Keratinocyte (primary cell): ENCODE measurements at regions not wholly inside any gene's neighbourhood (a gene's known extent, or its start where the extent isn't known, plus 50 kb on each side); places are given as distances from the start of the nearest gene placed in this dataset.

Source experiments
- DNase-seq: peaks from one replicate; pipeline ENCODE4 v3.0.0-alpha.2; 2011; ENCODE audit warnings: low read depth, missing footprints, low spot score
- FAIRE-seq: peaks from 2 replicates; lab custom pipeline; 2011; peaks lifted over from hg19 to GRCh38; lab: Jason Lieb, UNC
- H2AFZ ChIP-seq: 2 replicates; pipeline ENCODE4 v1.6.0; 2012; ENCODE audit warnings: low read length, control low read depth, inconsistent platforms; ENCODE audit not compliant: control insufficient read depth
- H3K27ac ChIP-seq: 2 replicates; pipeline ENCODE4 v1.5.1; 2011; ENCODE audit warnings: low read length; ENCODE audit not compliant: control insufficient read depth, insufficient read depth
- H3K27me3 ChIP-seq: 3 replicates; pipeline ENCODE4 v1.6.0; 2011; ENCODE audit warnings: low read length; ENCODE audit not compliant: control insufficient read depth, insufficient read depth; ENCODE audit errors: extremely low read depth
- H3K36me3 ChIP-seq, 2 experiments: 2 replicates in 1 of 2; 3 replicates in 1 of 2; pipeline ENCODE4 v1.5.1; 2011; ENCODE audit warnings: low read length in 2 of 2, mild to moderate bottlenecking in 1 of 2; ENCODE audit not compliant: control insufficient read depth in 2 of 2, insufficient read depth in 2 of 2; ENCODE audit errors: extremely low read depth in 1 of 2
- H3K4me1 ChIP-seq: 3 replicates; pipeline ENCODE4 v1.5.1; 2011; ENCODE audit warnings: low read length; ENCODE audit not compliant: control insufficient read depth, insufficient read depth; ENCODE audit errors: extremely low read depth
- H3K4me2 ChIP-seq: 3 replicates; pipeline ENCODE4 v1.6.0; 2011; ENCODE audit warnings: low read depth, low read length; ENCODE audit not compliant: control insufficient read depth, insufficient read depth; ENCODE audit errors: extremely low read depth
- H3K4me3 ChIP-seq, 3 experiments: fragments of 200-600 bp in 1 of 3; sonication (generic) in 1 of 3; 2 replicates in 2 of 3; 3 replicates in 1 of 3; pipeline ENCODE4 v1.5.1; 2011 to 2016; ENCODE audit warnings: low read length in 3 of 3, mild to moderate bottlenecking in 3 of 3, control low read depth in 2 of 3, inconsistent platforms in 1 of 3, low read depth in 1 of 3, mixed read lengths in 1 of 3, mixed run types in 1 of 3, moderate library complexity in 1 of 3; ENCODE audit not compliant: control insufficient read depth in 2 of 3, insufficient read depth in 2 of 3; ENCODE audit errors: extremely low read depth in 1 of 3
- H3K79me2 ChIP-seq: 2 replicates; pipeline ENCODE4 v1.6.0; 2012; ENCODE audit warnings: low read length; ENCODE audit not compliant: control insufficient read depth, insufficient read depth
- H3K9ac ChIP-seq: 3 replicates; pipeline ENCODE4 v1.6.0; 2011; ENCODE audit warnings: low read length; ENCODE audit not compliant: control insufficient read depth, insufficient read depth; ENCODE audit errors: extremely low read depth
- H3K9me1 ChIP-seq: 3 replicates; pipeline ENCODE4 v1.6.0; 2011; ENCODE audit warnings: low read length; ENCODE audit not compliant: control insufficient read depth, insufficient read depth; ENCODE audit errors: extremely low read depth
- H3K9me3 ChIP-seq: 2 replicates; pipeline ENCODE4 v1.5.1; 2012; ENCODE audit warnings: low read depth, low read length; ENCODE audit not compliant: control insufficient read depth
- H4K20me1 ChIP-seq: 3 replicates; pipeline ENCODE4 v1.6.0; 2011; ENCODE audit warnings: low read length; ENCODE audit not compliant: control insufficient read depth, insufficient read depth; ENCODE audit errors: extremely low read depth
- EZH2 ChIP-seq: IDR thresholded peaks from one replicate; pipeline ENCODE4 v1.6.1; 2012; ENCODE audit warnings: inconsistent platforms, mild to moderate bottlenecking, low read length, moderate library complexity
- dilution Hi-C: fragments of 300-500 bp; cut with MboI; formaldehyde crosslinking; loops from one replicate; pipeline ENCODE4 v1.7.0; 2020; ENCODE audit warnings: low sequenced_read_pairs; ENCODE audit not compliant: extremely low pct_ligation_motif_present
- TF ChIP-seq, protein P1 (sequence below), 3 experiments: IDR thresholded peaks in 1 of 3; conservative IDR thresholded peaks in 1 of 3; optimal IDR thresholded peaks in 1 of 3; 2 replicates in 2 of 3; 3 replicates in 1 of 3; pipeline versions ENCODE3 to v1.5.1; 2011; ENCODE audit warnings: low read length in 3 of 3, mild to moderate bottlenecking in 3 of 3, moderate library complexity in 2 of 3, control low read depth in 1 of 3, inconsistent platforms in 1 of 3; ENCODE audit not compliant: insufficient read depth in 2 of 3; ENCODE audit errors: extremely low read depth in 1 of 3

DNA sequence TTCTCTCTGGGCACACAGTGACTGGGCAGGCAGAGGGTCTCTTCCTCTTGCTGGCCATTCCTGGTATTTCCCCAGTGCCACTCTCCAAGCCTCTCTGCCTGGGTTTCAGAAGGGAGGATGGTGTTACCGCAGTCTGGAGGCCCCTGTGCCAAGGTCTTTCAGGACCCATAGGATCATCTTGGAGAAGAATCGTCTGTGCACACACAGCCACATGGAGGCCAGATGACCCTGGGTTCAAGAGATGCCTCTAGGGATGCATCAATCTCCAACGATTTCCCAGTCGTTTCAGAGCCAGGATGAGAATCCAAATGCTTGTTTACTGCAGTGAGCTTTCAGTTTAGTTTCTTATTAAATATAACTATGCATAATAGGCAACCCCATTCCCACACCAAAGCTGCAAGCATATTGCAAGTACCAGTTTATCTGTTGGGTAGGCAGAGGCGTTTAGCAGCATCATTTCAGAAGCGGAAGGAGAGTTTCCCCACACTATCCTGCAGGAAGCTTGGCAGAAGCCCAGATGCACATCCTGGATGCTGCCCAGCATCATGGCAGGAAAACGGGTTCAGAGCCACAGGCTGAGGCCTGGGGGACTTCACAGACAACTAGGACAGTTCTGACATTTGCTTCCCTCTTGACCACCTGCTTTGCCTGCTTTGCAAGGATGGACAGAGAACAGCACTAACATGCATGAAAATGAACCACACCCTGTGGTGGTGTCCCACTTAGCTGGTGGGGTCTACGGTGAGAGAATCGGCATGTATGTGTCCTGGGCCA lies 134.7 kb upstream of the FAM20C start:
- dilution Hi-C loops = no loop called here
- Histone ChIP-seq H3K4me1 (no peaks in the 10 kb centered on the region), H3K9ac (no peak overlapping the region), H3K27me3 (peaks cover 10% of the 10 kb centered on the region), H3K9me1 (no peaks in the 10 kb centered on the region), H3K79me2 (no peaks in the 10 kb centered on the region), H3K9me3 (no peaks in the 10 kb centered on the region), H3K36me3 (no peaks in the 10 kb centered on the region), H2AFZ (no peak overlapping the region), H3K4me2 (no peak overlapping the region), H3K27ac (no peak overlapping the region), H4K20me1 (no peaks in the 10 kb centered on the region), H3K4me3 (no peak overlapping the region)
- DNase-seq (no peak), FAIRE-seq (no peak)
- TF ChIP-seq EZH2 = no peak
- TF ChIP-seq, protein P1, sequence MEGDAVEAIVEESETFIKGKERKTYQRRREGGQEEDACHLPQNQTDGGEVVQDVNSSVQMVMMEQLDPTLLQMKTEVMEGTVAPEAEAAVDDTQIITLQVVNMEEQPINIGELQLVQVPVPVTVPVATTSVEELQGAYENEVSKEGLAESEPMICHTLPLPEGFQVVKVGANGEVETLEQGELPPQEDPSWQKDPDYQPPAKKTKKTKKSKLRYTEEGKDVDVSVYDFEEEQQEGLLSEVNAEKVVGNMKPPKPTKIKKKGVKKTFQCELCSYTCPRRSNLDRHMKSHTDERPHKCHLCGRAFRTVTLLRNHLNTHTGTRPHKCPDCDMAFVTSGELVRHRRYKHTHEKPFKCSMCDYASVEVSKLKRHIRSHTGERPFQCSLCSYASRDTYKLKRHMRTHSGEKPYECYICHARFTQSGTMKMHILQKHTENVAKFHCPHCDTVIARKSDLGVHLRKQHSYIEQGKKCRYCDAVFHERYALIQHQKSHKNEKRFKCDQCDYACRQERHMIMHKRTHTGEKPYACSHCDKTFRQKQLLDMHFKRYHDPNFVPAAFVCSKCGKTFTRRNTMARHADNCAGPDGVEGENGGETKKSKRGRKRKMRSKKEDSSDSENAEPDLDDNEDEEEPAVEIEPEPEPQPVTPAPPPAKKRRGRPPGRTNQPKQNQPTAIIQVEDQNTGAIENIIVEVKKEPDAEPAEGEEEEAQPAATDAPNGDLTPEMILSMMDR (optimal IDR thresholded peaks at IDR 0.05 in 1 of 3, IDR thresholded peaks at IDR 0.05 in 1 of 3, conservative IDR thresholded peaks at IDR 0.05 in 1 of 3; ENCODE audit: extremely low read depth in 1 of 3, insufficient read depth in 2 of 3, low read length in 3 of 3) = no peak

DNA sequence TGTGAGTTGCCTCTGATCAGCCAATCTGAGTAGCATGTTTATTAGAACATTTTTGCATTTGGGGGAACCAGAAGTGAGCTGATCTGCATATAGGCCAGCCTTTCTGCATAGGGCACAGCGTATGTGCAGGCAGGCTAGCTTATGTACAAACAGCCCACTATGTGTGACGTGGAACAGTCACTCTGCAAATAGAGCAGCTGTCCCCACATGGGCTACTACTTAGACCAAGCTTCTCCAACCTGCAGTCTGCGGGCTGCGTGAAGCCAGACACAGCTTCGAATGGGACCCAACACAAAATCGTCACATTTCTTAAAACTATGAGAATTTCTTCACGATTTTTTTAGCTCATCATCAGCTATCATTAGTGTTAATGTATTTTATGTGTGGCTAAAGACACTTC lies 134.1 kb upstream of the FAM20C start:
- Histone ChIP-seq H3K9ac (no peak overlapping the region), H3K79me2 (no peaks in the 10 kb centered on the region), H3K9me3 (no peaks in the 10 kb centered on the region), H3K36me3 (no peaks in the 10 kb centered on the region), H2AFZ (no peak overlapping the region), H3K4me1 (no peaks in the 10 kb centered on the region), H3K27ac (no peak overlapping the region), H3K9me1 (no peaks in the 10 kb centered on the region), H3K27me3 (peaks cover 10% of the 10 kb centered on the region), H3K4me3 (no peak overlapping the region), H3K4me2 (no peak overlapping the region), H4K20me1 (no peaks in the 10 kb centered on the region)
- TF ChIP-seq, protein P1 (optimal IDR thresholded peaks at IDR 0.05 in 1 of 3, IDR thresholded peaks at IDR 0.05 in 1 of 3, conservative IDR thresholded peaks at IDR 0.05 in 1 of 3; ENCODE audit: extremely low read depth in 1 of 3, insufficient read depth in 2 of 3, low read length in 3 of 3) = no peak
- TF ChIP-seq EZH2 = no peak
- DNase-seq (no peak), FAIRE-seq (no peak)
- dilution Hi-C loops = no loop called here
